CD4-positive, alpha-beta T cell treated with Interleukin-21 for 1 hour (primary cell): ENCODE measurements at regions not wholly inside any gene's neighbourhood (a gene's known extent, or its start where the extent isn't known, plus 50 kb on each side); places are given as distances from the start of the nearest gene placed in this dataset.
"Not testable (repeated sequence)": the region's sequence is repeated elsewhere in the genome, so short reads cannot be mapped to it uniquely, and the experiment has no call there.

Experiments
- DNase-seq: peaks from one replicate; pipeline ENCODE4 v3.0.0-alpha.2; 2020

DNA sequence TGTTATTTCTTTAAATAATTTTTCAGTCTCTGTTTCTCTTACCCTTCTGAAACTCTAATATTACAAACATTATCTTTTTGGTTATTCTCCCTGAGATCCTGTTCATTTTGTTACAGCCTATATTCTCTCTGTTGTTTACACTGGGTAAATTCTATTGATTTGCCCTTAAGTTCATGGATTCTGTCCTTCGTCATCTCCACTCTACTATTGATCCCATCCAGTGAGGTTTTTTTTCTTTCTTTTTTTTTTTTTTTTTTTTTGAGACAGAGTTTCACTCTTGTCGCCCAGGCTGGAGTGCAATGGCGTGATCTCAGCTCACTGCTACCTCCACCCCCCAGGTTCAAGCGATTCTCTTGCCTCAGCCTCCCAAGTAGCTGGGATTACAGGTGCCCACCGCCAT is 393.9 kb downstream of the ZNF674 start:
- not testable (repeated sequence) for DNase-seq

DNA sequence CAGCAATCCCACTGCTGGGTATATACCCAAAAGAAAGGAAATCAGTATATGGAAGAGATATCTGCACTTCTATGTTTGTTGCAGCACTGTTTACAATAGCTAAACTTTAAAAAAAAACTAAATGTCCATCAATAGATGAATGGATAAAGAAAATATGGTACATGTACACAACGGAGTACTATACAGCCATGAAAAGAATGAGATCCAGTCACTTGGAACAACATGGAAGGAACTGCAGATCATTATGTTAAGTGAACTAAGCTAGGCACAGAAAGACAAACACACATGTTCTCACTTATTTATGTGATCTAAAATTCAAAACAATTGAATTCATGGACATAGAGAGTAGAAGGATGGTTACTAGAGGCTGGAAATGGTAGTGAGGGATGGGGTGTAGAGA is 400.7 kb downstream of the ZNF674 start:
- no peak for DNase-seq

- DNase-seq = no peak
Measured at GRCh38 chrX:46140272-46140671, 404.9 kb downstream of the ZNF674 start.

- no peak for DNase-seq
Measured at GRCh38 chrX:46130247-46130646, 415.0 kb downstream of the ZNF674 start.

- no peak for DNase-seq
Measured at GRCh38 chrX:46125111-46125510, 420.1 kb downstream of the ZNF674 start.

GRCh38 chrX:46117234-46117633 is 428.0 kb downstream of the ZNF674 start:
- no peak for DNase-seq

- not testable (repeated sequence) for DNase-seq
Measured at GRCh38 chrX:46087310-46087709, 457.9 kb downstream of the ZNF674 start.

DNA sequence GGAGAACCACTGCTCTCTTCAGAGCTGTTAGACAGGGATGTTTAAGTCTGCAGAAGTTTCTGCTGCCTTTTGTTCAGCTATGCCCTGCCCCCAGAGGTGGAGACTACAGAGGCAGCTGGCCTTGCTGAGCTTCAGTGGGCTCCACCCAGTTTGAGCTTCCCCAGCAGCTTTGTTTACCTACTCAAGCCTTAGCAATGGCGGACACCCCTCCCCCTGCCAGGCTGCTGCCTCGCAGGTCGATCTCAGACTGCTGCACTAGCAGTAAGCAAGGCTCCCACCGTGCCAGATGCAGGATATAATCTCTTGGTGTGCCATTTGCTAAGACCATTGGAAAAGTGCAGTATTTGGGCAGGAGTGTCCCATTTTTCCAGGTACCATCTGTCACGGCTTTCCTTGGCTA is 465.1 kb downstream of the ZNF674 start:
- not testable (repeated sequence) for DNase-seq

DNA sequence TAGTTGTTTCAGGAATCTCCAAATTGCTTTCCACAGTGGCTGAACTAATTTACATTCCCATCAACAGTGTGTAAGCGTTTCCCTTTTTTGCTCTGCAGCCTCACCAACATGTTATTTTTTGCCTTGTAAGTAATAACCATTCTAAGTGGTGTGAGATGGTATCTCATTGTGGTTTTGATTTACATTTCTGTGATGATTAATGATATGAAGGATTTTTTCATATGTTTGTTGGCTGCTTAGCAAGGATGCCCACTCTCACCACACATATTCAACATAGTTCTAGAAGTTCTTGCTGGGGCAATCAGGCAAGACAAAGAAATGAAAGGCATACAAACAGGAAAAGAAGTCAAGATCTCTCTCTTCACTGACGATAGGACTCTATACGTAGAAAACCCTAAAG is 472.4 kb downstream of the ZNF674 start:
- DNase-seq = no peak

GRCh38 chrX:46072372-46072771 is 472.8 kb downstream of the ZNF674 start:
- DNase-seq = no peak

DNA sequence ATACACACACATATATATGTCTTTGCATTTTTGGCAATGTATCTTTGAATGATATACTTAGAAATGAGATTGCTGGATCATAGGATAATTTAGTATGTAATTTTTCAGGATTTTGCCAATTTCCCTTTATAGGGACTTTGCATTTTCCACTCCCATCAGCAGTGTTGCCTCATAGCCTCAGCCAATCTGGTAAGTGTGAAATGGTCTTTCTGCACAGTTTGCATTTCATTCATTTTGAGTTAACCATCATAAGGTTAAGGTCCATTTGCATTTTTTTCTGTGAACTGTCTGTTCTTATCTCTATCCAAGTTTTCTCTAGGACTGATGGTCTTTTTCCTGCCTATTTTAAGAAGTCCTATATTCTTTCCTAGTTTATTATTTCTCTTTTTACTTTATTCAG is 474.8 kb downstream of the ZNF674 start:
- DNase-seq = no peak

DNA sequence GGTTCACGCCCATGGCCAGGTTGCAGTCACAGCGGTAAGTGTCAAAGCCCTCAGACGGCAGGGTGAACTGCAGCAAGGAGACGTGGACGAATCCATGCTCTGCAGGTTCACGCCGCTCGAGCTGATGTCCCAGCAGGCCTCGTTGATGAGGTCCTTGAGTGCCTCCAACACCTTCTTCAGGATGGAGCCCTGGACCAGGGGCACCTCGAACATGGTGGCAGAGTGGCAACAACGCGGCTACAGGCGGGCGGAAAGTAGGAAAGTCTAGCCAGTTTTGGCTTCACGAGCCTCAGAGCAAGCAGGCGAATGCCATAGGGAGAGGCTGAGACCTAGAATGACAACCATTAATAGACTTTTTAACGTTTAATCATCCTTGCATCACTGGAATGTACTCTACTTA is 485.9 kb downstream of the ZNF674 start:
- DNase-seq = no peak

DNA sequence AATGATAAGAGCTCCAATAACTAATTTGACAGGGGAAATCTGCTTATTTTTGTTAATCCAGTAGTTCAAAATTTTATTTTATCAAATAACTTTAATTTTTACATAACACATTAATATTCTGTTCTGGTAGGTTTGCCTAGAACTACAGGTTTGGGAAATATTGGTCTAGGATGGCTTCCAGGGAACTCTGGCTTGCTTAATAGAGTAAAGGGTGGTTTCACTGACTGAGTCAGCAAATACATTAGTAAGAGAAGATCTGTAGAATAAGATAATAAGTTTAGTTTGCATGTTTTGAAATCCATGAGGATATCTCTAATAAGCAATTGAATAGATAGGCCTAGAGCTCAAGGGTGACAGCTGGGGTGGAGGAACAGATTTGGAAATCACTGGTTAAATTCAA is 500.7 kb downstream of the ZNF674 start:
- DNase-seq = no peak

- no peak for DNase-seq
Measured at GRCh38 chrX:46040001-46040400, 505.2 kb downstream of the ZNF674 start.

- no peak for DNase-seq
Measured at GRCh38 chrX:46039526-46039925, 505.7 kb downstream of the ZNF674 start.

GRCh38 chrX:46036508-46036907 is 508.7 kb downstream of the ZNF674 start:
- no peak for DNase-seq

- no peak for DNase-seq
Measured at GRCh38 chrX:46034868-46035267, 510.4 kb downstream of the ZNF674 start.

- no peak for DNase-seq
Measured at GRCh38 chrX:46029777-46030176, 515.4 kb downstream of the ZNF674 start.

GRCh38 chrX:46016296-46016695 is 528.9 kb downstream of the ZNF674 start:
- no peak for DNase-seq

DNA sequence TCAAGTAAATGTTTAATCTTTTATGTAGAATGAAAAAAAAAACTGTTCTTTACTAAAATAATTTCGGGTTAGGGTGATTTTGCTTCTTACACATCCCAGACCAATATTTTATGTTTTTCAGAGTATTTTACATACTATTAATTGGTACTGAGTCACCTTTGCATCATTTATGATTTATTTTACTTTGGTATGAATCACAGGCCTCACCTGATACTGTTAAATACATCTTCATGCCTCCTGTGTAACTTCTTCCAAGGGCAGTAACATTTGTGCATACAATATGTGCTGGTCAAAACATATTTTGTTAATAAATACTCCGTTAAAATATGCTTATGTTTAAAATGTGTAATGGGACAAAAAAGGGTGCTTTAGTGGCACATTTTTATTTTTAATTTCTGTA is 529.6 kb downstream of the ZNF674 start:
- DNase-seq = no peak

- DNase-seq = no peak
Measured at GRCh38 chrX:45992402-45993123, 552.7 kb downstream of the ZNF674 start.

- no peak for DNase-seq
Measured at GRCh38 chrX:45986971-45987370, 558.2 kb downstream of the ZNF674 start.

DNA sequence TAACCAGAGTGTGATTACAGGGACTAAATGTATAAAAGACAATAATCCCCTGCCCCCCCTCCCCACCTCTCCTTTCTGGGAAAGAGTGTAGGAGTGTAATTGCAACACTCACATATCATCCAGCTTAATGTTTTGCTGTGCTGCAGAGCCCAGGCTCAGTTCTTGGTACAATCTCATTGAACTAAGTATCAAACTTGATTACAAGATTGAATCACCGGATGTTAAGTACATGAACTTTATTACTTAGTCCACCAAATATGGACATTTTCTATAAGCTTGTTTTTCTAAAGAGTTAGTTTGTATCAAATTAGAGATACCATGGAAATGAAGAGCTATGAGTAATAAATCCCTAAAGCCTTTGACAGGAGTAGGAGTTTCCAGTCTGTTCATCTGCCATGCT is 559.1 kb downstream of the ZNF674 start:
- no peak for DNase-seq

- not testable (repeated sequence) for DNase-seq
Measured at GRCh38 chrX:45982958-45983727, 562.1 kb downstream of the ZNF674 start.

GRCh38 chrX:45980726-45981125 is 564.5 kb downstream of the ZNF674 start:
- no peak for DNase-seq
